CD1c-positive myeloid dendritic cell (primary cell): ENCODE measurements at regions not wholly inside any gene's neighbourhood (a gene's known extent, or its start where the extent isn't known, plus 50 kb on each side); places are given as distances from the start of the nearest gene placed in this dataset.
"Not testable (repeated sequence)": the region's sequence is repeated elsewhere in the genome, so short reads cannot be mapped to it uniquely, and the experiment has no call there.

Experiments used
- DNase-seq: peaks from one replicate; pipeline ENCODE4 v3.0.0-alpha.2; 2016; ENCODE audit errors: extremely low spot score

DNA sequence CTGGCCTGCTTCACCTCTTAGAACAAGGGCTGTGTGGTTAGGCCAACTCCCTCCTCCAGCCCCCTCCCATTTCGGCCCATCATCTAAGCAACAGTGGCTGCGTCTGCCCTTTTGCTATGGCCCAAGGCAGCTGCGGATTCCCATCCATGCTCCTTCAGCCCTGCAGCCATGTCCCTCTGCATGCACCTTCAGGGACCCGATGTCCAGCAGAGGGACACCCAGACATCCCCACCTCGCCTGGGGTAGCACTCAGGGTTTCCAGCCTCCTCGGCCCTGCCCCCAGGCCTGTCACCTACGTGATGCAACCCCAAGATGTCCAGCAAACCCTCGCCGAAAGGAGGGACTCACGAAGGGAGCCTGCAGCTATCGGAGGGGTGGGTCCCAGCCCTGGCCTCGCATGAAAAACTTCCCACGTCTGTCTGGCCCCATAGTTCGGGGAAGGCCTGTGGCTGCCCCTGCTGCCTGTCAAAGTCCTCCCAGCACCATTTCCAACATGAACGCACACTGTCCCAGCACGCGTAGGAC, 194.4 kb downstream of the CTTN start:
- DNase-seq = no peak

- no peak for DNase-seq
Measured at GRCh38 chr11:70593446-70593983, 195.2 kb downstream of the CTTN start.

GRCh38 chr11:70594031-70594430, 195.7 kb downstream of the CTTN start:
- DNase-seq = no peak

DNA sequence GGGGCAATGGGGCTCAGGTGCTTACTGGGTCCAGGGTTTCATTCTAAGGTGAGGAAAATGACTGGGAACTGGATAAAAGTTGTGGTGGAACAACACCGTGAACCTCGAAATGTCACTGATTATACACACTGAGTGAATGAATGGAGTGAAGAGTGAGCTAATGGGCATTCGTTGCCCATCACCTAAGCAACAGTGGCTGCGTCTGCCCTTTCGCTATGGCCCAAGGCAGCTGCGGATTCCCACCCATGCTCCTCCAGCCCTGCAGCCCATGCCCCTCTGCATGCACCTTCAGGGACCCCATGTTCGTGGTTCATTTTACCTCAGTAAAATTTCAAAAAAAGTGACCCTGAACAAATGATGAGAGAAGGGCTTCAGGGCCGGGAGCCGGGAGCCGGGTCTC, 196.3 kb downstream of the CTTN start:
- no peak for DNase-seq

GRCh38 chr11:70595016-70595415, 196.7 kb downstream of the CTTN start:
- no peak for DNase-seq

DNA sequence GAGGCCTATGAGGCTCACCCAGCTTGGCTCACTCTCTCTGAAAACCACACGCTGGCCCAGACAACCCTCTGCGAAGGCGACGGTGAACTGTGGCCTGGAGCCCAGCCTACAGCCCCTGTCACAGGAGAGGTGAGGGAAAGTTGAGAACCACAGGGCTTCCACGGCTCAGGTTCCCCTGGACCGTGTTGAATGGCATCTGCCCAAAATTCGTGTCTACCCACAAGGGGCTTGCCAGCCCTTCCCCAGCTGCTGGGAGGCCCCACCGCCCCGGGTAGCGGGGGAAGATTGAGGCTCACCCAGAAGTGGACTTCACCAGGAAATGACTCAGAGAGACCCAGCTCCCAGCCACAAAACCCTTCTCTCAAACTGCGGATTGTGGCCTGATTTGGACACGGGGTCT, 197.1 kb downstream of the CTTN start:
- DNase-seq = no peak

GRCh38 chr11:70596091-70596490, 197.8 kb downstream of the CTTN start:
- no peak for DNase-seq

GRCh38 chr11:70597006-70597555, 198.8 kb downstream of the CTTN start:
- DNase-seq = no peak

- no peak for DNase-seq
Measured at GRCh38 chr11:70597751-70598625, 199.7 kb downstream of the CTTN start.

GRCh38 chr11:70600911-70601415, 202.6 kb downstream of the CTTN start:
- DNase-seq = not testable (repeated sequence)

DNA sequence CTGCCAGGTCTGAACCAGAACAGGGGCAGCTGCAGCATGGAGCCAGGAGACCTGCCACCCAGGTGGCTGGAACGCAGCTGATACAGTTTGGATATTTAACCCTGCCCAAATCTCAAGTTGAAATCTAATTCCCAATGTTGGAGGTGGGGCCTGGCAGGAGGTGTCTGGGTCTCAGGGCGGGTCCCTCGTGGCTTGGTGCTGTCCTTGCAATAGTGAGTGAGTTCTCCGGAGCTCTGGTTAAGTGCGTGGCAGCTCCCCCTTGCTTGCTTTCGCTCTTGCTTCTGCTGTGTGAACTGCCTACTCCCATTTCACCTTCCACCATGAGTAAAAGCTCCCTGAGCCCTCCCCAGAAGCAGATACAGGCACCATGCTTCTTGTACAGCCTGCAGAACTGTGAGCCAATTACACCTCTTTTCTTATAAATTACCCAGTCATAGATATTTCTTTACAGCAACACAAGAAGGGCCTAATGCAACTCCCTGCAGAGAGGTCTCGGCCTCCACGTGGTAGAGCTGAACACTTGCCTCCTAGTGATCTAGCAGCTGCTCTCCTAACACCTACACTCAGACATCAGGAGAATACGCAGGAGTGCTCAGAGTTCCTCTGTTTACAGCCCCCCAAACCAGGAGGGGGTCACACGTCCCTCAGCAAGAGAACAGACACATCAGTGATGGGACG, 203.7 kb downstream of the CTTN start:
- no peak for DNase-seq

DNA sequence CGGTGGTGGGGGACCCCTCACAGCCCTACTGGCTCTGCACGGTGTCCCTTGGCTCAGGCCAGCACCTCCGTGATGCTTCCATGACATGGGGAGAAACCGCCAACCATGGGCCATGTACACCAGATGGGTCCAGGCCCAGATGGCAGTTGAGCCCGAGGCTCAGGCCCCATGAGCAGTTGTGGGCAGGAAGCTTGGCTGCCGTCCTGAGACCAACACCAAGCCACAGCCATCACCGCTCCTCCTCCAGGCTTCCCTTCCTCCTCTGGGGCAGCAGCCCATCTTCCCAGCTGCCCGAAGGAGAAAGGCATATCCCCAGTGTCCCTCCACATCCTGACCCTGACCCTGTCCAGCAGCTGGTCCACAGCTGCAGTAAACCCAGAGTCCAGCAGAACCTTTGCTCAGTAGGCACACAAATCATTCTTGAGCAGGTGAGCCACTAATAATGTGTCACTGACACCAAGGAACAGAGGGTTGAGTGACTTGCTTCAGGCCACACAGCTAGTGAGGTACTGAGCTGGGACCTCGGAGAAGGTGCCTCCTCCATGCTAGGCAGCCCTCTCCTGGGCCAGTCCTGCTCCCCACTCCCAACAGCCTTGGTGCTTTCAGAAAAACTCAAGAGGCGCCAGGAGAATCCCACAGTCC, 204.9 kb downstream of the CTTN start:
- DNase-seq = no peak

DNA sequence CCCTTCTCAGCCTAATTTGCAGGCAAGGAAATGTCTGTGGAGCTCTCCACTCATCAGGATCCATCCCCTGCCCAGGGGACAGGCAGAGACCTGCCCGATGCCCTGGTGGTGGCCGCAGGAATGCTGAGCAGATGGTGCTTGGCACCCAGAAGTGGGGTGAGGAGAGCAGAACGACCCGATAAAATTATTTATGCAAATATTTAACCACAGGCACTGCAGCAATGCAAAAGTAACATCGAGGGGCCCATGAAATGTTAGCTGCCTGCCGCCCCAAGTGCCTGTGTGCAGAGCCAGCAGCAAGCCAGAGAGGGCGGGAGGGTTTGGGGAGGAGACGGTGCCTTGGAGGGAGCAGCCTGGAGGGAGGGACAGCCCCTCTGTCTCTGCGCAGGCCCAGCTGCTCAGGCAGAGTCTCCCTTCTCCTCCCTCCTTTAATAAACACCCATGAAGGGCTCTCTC, 205.5 kb downstream of the CTTN start:
- no peak for DNase-seq

- DNase-seq = no peak
Measured at GRCh38 chr11:70604221-70604620, 205.9 kb downstream of the CTTN start.

DNA sequence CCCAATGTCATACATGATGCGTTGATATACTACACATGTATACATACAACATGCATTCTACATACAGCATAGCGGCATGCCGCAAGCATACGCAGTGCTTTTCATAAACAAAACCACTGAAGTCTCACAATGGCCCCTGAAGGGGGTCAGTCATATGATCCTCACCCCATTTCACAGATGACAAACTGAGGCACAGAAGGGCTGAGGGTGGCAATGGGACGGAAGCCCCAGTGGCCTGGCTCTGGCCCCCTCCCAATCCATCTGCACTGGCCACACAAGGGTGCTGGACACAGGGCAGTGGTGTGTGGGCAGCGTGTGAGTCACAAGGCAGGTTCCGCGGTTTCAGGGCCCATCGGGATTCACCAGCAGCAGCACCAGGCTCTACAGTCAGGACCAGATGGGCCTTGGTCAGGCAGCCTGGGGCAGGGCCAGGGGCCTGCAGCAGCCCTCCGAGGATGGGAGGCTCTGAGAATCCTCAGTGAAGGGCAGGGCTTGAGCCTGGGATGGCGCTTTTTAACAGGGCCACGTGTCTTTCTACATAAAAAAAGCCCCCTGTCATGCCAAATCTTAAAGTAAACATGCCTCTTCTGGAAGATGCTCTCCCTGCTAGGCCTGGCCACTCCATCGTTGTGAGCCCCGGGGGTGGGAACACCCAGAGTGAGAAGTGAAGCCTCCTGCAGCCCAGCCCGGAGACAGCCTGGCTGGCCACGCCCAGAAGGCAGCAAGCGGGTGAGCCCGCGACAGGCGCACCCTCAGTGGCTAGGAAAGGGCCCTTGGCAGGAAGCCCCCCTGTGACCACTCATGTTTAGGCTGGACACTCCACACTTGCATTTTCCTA, 206.5 kb downstream of the CTTN start:
- no peak for DNase-seq

GRCh38 chr11:70605468-70605815, 207.1 kb downstream of the CTTN start:
- DNase-seq = no peak

DNA sequence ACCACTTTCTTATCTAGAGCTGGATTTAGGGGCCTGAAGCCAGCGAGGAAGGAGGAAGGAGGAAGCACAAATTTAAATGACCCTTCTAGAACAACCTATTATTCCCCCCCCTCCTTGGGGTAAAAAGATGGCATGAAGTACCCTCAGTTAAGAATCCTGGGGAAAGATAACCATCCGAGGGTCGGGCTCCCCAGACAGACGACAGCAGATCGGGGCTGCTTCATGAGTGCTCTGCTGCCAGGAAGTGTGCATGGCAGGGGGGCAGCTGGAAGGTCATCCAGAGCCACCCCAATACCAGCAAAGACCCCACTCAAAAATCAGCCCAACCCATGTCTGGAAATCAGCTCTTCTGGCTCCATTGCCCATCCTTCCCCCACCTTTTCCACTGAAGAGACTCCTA, 207.5 kb downstream of the CTTN start:
- no peak for DNase-seq

DNA sequence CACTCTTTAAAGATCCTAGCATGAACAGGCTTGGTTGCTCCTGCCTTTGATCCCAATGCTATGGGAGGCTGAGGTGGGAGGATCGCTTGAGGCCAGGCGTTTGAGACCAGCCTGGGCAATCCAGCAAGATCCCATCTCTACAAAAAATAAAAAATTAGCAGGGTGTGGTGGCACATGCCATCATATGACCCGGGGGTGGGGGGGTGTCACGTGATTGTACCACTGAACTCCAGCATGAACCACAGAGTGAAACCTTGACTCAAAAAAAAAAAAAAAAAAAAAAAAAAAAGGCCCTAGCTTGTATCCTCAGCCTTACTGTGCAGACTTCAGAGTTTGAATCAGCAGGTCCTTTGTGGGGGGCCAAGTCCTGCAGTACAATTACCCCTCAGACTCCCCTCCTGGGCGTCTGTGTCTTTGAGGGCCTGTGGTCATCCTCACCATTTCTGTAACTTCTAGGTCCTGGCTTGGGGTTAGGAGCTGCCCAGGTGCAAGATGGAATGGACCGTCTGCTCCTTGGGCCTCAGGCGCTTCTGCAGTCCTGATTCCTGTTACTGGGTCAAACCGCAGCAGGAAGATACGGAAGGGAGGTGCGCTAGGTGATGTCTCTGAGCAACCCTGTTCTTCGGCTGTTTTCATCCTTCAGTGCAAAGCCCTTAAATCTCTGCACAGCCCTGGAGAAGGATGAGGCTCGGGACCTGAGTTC, 208.1 kb downstream of the CTTN start:
- no peak for DNase-seq

- no peak for DNase-seq
Measured at GRCh38 chr11:70606951-70607330, 208.6 kb downstream of the CTTN start.

- DNase-seq = no peak
Measured at GRCh38 chr11:70607561-70607960, 209.2 kb downstream of the CTTN start.
